Ovary (tissue), 3 donors: ENCODE measurements at regions not wholly inside any gene's neighbourhood (a gene's known extent, or its start where the extent isn't known, plus 50 kb on each side); places are given as distances from the start of the nearest gene placed in this dataset.

ENCODE experiments used
- CTCF ChIP-seq, 3 donors: fragments of 450-650 bp in 2 of 3; fragments of 200-600 bp in 1 of 3; IDR thresholded peaks; one replicate each; pipeline versions ENCODE4 v1.5.1 to v1.8.0; 2016 to 2022; ENCODE audit warnings: antibody characterized with exemption in 3 of 3, mild to moderate bottlenecking in 1 of 3
- EP300 ChIP-seq: sonication (generic); formaldehyde crosslinking; IDR thresholded peaks from one replicate; pipeline ENCODE4 v1.6.1; 2017; ENCODE audit warnings: antibody characterized with exemption
- POLR2A ChIP-seq: fragments of 450-650 bp; IDR thresholded peaks from one replicate; pipeline ENCODE4 v1.6.1; 2017; ENCODE audit warnings: antibody characterized with exemption, mild to moderate bottlenecking, moderate library complexity
- donor health status: DM: no; HTN: no; CAD: no.

- TF ChIP-seq CTCF (IDR thresholded peaks at IDR 0.05) (no peak), EP300 (no peak), POLR2A (no peak)
These were observed 81.3 kb upstream of the PTPN3 start for GRCh38 chr9:109579191-109579948.
